Liver (tissue), 8 donors: ENCODE measurements at regions not wholly inside any gene's neighbourhood (a gene's known extent, or its start where the extent isn't known, plus 50 kb on each side); places are given as distances from the start of the nearest gene placed in this dataset.

Experiments
- DNase-seq: peaks from one replicate; pipeline ENCODE4 v3.0.0-alpha.2; 2017; ENCODE audit warnings: low spot score
- H3K27ac ChIP-seq, 2 donors: one replicate each; pipeline ENCODE4 v1.7.0; 2013; ENCODE audit warnings: inconsistent platforms in 2 of 2, low read length in 2 of 2, control low read depth in 1 of 2, low read depth in 1 of 2, mild to moderate bottlenecking in 1 of 2
- H3K27me3 ChIP-seq, 4 donors: one replicate each; pipeline versions ENCODE4 v1.6.1 to v1.7.0; 2013; ENCODE audit warnings: low read length in 3 of 4, inconsistent platforms in 1 of 4, mild to moderate bottlenecking in 1 of 4, moderate library complexity in 1 of 4; ENCODE audit not compliant: control insufficient read depth in 4 of 4, insufficient read depth in 4 of 4
- H3K36me3 ChIP-seq, 4 donors: one replicate each; pipeline versions ENCODE4 v1.6.1 to v1.7.0; 2013; ENCODE audit warnings: low read length in 3 of 4, mild to moderate bottlenecking in 3 of 4, low read depth in 1 of 4, moderate library complexity in 1 of 4; ENCODE audit not compliant: control insufficient read depth in 4 of 4, insufficient read depth in 3 of 4
- H3K4me1 ChIP-seq, 4 donors: one replicate each; pipeline versions ENCODE4 v1.6.1 to v1.7.0; 2013; ENCODE audit warnings: low read length in 3 of 4, mild to moderate bottlenecking in 3 of 4, moderate library complexity in 1 of 4; ENCODE audit not compliant: control insufficient read depth in 4 of 4, insufficient read depth in 4 of 4
- H3K4me3 ChIP-seq, 3 donors: one replicate each; pipeline versions ENCODE4 v1.6.1 to v1.7.0; 2013; ENCODE audit warnings: low read length in 3 of 3, control low read depth in 1 of 3, low read depth in 1 of 3, mild to moderate bottlenecking in 1 of 3
- H3K9ac ChIP-seq, 2 donors: one replicate each; pipeline ENCODE4 v1.7.0; 2013; ENCODE audit warnings: low read length in 2 of 2, mild to moderate bottlenecking in 2 of 2, moderate library complexity in 2 of 2, control low read depth in 1 of 2, low read depth in 1 of 2
- H3K9me3 ChIP-seq, 4 donors: one replicate each; pipeline versions ENCODE4 v1.6.1 to v1.7.0; 2013; ENCODE audit warnings: low read length in 3 of 4; ENCODE audit not compliant: control insufficient read depth in 4 of 4
- EGR1 ChIP-seq, 2 donors: IDR thresholded peaks; 2 replicates each; pipeline ENCODE4 v1.6.1; 2016 to 2018; ENCODE audit warnings: antibody characterized with exemption in 2 of 2, low read depth in 2 of 2
- FOXA1 ChIP-seq: IDR thresholded peaks from 2 replicates; pipeline ENCODE4 v1.6.1; 2016; ENCODE audit warnings: antibody characterized with exemption
- FOXA2 ChIP-seq: IDR thresholded peaks from 2 replicates; pipeline ENCODE4 v1.6.1; 2016; ENCODE audit warnings: antibody characterized with exemption
- GABPA ChIP-seq, 2 donors: IDR thresholded peaks in 1 of 2; conservative IDR thresholded peaks in 1 of 2; 2 replicates each; pipeline ENCODE4 v1.6.1; 2016; ENCODE audit warnings: antibody characterized with exemption in 2 of 2, mild to moderate bottlenecking in 1 of 2, moderate library complexity in 1 of 2
- HNF4A ChIP-seq, 2 donors: conservative IDR thresholded peaks; 2 replicates each; pipeline ENCODE4 v1.6.1; 2016; ENCODE audit warnings: antibody characterized with exemption in 2 of 2, mild to moderate bottlenecking in 2 of 2
- HNF4G ChIP-seq: IDR thresholded peaks from 2 replicates; pipeline ENCODE4 v1.6.1; 2016; ENCODE audit warnings: antibody characterized with exemption
- JUND ChIP-seq, 2 donors: IDR thresholded peaks; 2 replicates each; pipeline ENCODE4 v1.6.1; 2016; ENCODE audit warnings: antibody characterized with exemption in 2 of 2
- NR2F2 ChIP-seq: IDR thresholded peaks from 2 replicates; pipeline ENCODE4 v1.6.1; 2016; ENCODE audit warnings: antibody characterized with exemption
- RAD21 ChIP-seq, 2 donors: IDR thresholded peaks; 2 replicates each; pipeline ENCODE4 v1.6.1; 2016; ENCODE audit warnings: antibody characterized with exemption in 2 of 2, mild to moderate bottlenecking in 2 of 2
- RXRA ChIP-seq, 2 donors: IDR thresholded peaks; 2 replicates each; pipeline ENCODE4 v1.6.1; 2017 to 2018; ENCODE audit warnings: antibody characterized with exemption in 2 of 2, mild to moderate bottlenecking in 1 of 2
- SP1 ChIP-seq: IDR thresholded peaks from 2 replicates; pipeline ENCODE4 v1.6.1; 2018; ENCODE audit warnings: antibody characterized with exemption, mild to moderate bottlenecking
- TAF1 ChIP-seq: conservative IDR thresholded peaks from 2 replicates; pipeline ENCODE4 v1.6.1; 2016; ENCODE audit warnings: antibody characterized with exemption, mild to moderate bottlenecking
- YY1 ChIP-seq: IDR thresholded peaks from 2 replicates; pipeline ENCODE4 v1.6.1; 2016; ENCODE audit warnings: antibody characterized with exemption, mild to moderate bottlenecking
- WGBS: extraction: QIAGEN DNeasy Blood & Tissue Kit; methylation state at CpG from one replicate; pipeline ENCODE4 v1.1.7; 2013; 5-methylcytosine and 5-hydroxymethylcytosine counted together
- TF ChIP-seq, protein P1 (sequence below): fragments of 150-350 bp; IDR thresholded peaks from 2 replicates; pipeline ENCODE4 v1.5.1; 2017; ENCODE audit warnings: improper control_type of control experiment, low read depth, low read length; ENCODE audit not compliant: missing input control
- TF ChIP-seq, protein P2 (sequence below): IDR thresholded peaks from 2 replicates; pipeline ENCODE4 v1.6.1; 2016; ENCODE audit warnings: antibody characterized with exemption, mild to moderate bottlenecking
- TF ChIP-seq, protein P3 (sequence below): IDR thresholded peaks from 2 replicates; pipeline ENCODE4 v1.6.1; 2016; ENCODE audit warnings: antibody characterized with exemption
- TF ChIP-seq, protein P4 (sequence below): IDR thresholded peaks from 2 replicates; pipeline ENCODE4 v1.6.1; 2016; ENCODE audit warnings: antibody characterized with exemption
- TF ChIP-seq, protein P5 (sequence below): IDR thresholded peaks from 2 replicates; pipeline ENCODE4 v1.6.1; 2016; ENCODE audit warnings: antibody characterized with exemption
- donor health status: healthy.
- donor health status: healthy.
- donor health status: healthy.
- donor health status: healthy.
- donor health status: healthy.

DNA sequence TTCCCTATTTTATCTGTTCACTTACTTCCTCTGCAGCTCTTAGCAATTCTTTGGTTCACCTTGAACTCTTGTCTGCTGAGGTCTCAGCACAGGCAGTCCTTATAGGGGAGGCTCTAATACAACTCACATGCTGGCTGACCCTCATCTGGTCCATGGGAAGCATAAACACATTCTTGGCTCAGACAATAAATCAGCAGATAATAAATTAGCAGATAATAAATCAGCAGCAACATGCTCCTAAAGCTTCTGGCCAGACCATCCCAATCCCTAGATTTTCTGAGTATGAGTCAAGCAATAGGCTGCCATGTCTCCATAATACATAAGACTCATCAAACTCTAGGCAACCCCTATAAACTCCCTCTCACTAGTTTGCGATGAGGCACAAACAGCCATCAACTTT, 208.6 kb upstream of the STEAP4 start:
- DNase-seq: no peak
- H3K9me3 ChIP-seq: peaks cover 0 to 5% (median 2%) of the 10 kb centered on the region in 4 donors
- no peak overlapping the region for H3K9ac ChIP-seq
- no peak for TF ChIP-seq NR2F2
- TF ChIP-seq, protein P1, sequence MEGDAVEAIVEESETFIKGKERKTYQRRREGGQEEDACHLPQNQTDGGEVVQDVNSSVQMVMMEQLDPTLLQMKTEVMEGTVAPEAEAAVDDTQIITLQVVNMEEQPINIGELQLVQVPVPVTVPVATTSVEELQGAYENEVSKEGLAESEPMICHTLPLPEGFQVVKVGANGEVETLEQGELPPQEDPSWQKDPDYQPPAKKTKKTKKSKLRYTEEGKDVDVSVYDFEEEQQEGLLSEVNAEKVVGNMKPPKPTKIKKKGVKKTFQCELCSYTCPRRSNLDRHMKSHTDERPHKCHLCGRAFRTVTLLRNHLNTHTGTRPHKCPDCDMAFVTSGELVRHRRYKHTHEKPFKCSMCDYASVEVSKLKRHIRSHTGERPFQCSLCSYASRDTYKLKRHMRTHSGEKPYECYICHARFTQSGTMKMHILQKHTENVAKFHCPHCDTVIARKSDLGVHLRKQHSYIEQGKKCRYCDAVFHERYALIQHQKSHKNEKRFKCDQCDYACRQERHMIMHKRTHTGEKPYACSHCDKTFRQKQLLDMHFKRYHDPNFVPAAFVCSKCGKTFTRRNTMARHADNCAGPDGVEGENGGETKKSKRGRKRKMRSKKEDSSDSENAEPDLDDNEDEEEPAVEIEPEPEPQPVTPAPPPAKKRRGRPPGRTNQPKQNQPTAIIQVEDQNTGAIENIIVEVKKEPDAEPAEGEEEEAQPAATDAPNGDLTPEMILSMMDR: no peak
- no peak for TF ChIP-seq TAF1
- TF ChIP-seq YY1: no peak
- no peak for TF ChIP-seq RAD21 (IDR thresholded peaks at IDR 0.05)
- no peak for TF ChIP-seq FOXA2
- TF ChIP-seq FOXA1: no peak
- TF ChIP-seq RXRA (IDR thresholded peaks at IDR 0.05): no peak
- TF ChIP-seq, protein P2, sequence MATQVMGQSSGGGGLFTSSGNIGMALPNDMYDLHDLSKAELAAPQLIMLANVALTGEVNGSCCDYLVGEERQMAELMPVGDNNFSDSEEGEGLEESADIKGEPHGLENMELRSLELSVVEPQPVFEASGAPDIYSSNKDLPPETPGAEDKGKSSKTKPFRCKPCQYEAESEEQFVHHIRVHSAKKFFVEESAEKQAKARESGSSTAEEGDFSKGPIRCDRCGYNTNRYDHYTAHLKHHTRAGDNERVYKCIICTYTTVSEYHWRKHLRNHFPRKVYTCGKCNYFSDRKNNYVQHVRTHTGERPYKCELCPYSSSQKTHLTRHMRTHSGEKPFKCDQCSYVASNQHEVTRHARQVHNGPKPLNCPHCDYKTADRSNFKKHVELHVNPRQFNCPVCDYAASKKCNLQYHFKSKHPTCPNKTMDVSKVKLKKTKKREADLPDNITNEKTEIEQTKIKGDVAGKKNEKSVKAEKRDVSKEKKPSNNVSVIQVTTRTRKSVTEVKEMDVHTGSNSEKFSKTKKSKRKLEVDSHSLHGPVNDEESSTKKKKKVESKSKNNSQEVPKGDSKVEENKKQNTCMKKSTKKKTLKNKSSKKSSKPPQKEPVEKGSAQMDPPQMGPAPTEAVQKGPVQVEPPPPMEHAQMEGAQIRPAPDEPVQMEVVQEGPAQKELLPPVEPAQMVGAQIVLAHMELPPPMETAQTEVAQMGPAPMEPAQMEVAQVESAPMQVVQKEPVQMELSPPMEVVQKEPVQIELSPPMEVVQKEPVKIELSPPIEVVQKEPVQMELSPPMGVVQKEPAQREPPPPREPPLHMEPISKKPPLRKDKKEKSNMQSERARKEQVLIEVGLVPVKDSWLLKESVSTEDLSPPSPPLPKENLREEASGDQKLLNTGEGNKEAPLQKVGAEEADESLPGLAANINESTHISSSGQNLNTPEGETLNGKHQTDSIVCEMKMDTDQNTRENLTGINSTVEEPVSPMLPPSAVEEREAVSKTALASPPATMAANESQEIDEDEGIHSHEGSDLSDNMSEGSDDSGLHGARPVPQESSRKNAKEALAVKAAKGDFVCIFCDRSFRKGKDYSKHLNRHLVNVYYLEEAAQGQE: no peak
- TF ChIP-seq, protein P3, sequence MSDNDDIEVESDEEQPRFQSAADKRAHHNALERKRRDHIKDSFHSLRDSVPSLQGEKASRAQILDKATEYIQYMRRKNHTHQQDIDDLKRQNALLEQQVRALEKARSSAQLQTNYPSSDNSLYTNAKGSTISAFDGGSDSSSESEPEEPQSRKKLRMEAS: no peak
- TF ChIP-seq SP1: no peak
- TF ChIP-seq, protein P4, sequence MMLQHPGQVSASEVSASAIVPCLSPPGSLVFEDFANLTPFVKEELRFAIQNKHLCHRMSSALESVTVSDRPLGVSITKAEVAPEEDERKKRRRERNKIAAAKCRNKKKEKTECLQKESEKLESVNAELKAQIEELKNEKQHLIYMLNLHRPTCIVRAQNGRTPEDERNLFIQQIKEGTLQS: no peak
- no peak for TF ChIP-seq GABPA (IDR thresholded peaks at IDR 0.05 in 1 of 2, conservative IDR thresholded peaks at IDR 0.05 in 1 of 2)
- no peak for TF ChIP-seq JUND (IDR thresholded peaks at IDR 0.05)
- TF ChIP-seq, protein P5, sequence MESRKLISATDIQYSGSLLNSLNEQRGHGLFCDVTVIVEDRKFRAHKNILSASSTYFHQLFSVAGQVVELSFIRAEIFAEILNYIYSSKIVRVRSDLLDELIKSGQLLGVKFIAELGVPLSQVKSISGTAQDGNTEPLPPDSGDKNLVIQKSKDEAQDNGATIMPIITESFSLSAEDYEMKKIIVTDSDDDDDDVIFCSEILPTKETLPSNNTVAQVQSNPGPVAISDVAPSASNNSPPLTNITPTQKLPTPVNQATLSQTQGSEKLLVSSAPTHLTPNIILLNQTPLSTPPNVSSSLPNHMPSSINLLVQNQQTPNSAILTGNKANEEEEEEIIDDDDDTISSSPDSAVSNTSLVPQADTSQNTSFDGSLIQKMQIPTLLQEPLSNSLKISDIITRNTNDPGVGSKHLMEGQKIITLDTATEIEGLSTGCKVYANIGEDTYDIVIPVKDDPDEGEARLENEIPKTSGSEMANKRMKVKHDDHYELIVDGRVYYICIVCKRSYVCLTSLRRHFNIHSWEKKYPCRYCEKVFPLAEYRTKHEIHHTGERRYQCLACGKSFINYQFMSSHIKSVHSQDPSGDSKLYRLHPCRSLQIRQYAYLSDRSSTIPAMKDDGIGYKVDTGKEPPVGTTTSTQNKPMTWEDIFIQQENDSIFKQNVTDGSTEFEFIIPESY: no peak
- TF ChIP-seq HNF4G: no peak
- TF ChIP-seq HNF4A (conservative IDR thresholded peaks at IDR 0.05): no peak
- TF ChIP-seq EGR1 (IDR thresholded peaks at IDR 0.05; ENCODE audit: low read depth in 2 of 2): no peak
- H3K27me3 ChIP-seq: no peaks in the 10 kb centered on the region
- WGBS: 81% methylated on average over 1 of the region's 1 CpG
- H3K4me3 ChIP-seq: no peak overlapping the region
- H3K36me3 ChIP-seq: no peaks in the 10 kb centered on the region
- no peak overlapping the region for H3K27ac ChIP-seq
- H3K4me1 ChIP-seq: no peaks in the 10 kb centered on the region
